ENCODE measurements at regions not wholly inside any gene's neighbourhood (a gene's known extent, or its start where the extent isn't known, plus 50 kb on each side); places are given as distances from the start of the nearest gene placed in this dataset.
A peak's percentile ranks its signal among the peaks of the same experiment; 100 is the strongest.

GRCh38 chr20:24804481-24805206 is 144.4 kb upstream of the CST7 start:
- H3K4me3 ChIP-seq: no peak overlapping the region
- no peaks in the 10 kb centered on the region for H3K4me1 ChIP-seq
- 79 to 86% (median 82%) methylated on average over 16 of the region's 16 CpGs for WGBS, 3 donors
- intact Hi-C loops (cut with DNase I): no loop called here
- ATAC-seq: no peak
- H3K27me3 ChIP-seq (ENCODE audit: insufficient read depth in 3 of 3, low read length in 2 of 3): peaks cover 0 to 3% (median 2%) of the 10 kb centered on the region in 3 donors
- H3K27ac ChIP-seq: no peak overlapping the region
- H3K36me3 ChIP-seq (ENCODE audit: insufficient read depth in 1 of 2, low read depth in 1 of 2): no peaks in the 10 kb centered on the region
- no peak for TF ChIP-seq CTCF (IDR thresholded peaks at IDR 0.05)
- DNase-seq: peak in 1 of 2 donors; percentile 19
- H3K9me3 ChIP-seq: no peaks in the 10 kb centered on the region

GRCh38 chr20:24805456-24806238 is 143.4 kb upstream of the CST7 start:
- Histone ChIP-seq H3K36me3 (ENCODE audit: insufficient read depth in 1 of 2, low read depth in 1 of 2) (no peaks in the 10 kb centered on the region), H3K9me3 (no peaks in the 10 kb centered on the region), H3K27ac (no peak overlapping the region), H3K4me3 (no peak overlapping the region), H3K4me1 (no peaks in the 10 kb centered on the region), H3K27me3 (ENCODE audit: insufficient read depth in 3 of 3, low read length in 2 of 3) (peaks cover 0 to 4% (median 0%) of the 10 kb centered on the region in 3 donors)
- no peak for TF ChIP-seq CTCF (IDR thresholded peaks at IDR 0.05)
- WGBS, 3 donors: 83 to 89% (median 83%) methylated on average over 11 of the region's 11 CpGs
- DNase-seq: peak in 1 of 2 donors; percentile 19
- intact Hi-C loops (cut with DNase I): no loop called here
- ATAC-seq: no peak

DNA sequence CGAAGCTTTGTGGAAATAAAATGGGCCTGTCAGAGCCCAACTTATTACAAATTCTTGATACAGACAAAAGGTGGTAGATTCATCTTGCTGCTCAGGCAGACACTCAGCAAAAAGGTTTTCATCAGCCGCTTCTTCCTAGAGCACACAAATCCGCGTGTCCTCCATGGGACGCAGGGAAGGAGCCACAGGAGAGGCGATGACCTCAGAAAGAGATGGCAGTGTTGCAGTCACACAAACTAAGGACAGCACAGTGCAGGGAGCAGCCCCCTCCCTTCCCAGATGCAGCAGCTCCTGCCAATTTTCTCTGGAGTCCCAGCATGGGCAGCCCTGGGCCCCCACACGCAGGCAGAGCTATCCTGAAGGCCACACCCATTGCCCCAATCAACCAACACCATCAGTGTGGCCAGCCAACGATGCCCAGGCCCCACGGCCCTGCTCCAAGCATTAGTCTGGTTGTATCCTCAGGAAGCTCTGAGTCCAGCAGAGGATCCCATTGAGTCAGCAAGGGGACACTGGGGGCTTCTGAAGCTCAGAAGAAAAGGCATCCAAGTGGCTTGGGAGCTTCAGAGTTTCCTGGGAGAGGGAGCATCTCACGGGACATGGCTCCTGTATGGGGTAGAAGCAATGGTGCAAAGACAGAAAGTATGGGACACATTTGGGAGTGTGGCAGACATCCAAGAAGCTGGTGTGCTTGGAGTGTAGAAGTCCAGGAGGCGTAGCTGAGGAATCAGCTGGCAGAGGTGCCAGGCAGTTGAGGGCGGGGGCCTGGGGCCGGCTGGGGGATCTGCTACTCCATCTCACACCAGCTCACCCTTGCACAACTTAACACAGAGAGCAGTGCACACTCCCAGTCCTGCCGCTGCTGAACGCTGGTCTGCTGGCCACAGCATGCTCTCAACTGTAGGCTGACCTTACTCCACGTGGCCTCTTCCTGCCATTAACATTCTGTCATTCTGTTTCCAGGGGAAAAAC is 142.1 kb upstream of the CST7 start:
- Histone ChIP-seq H3K36me3 (ENCODE audit: insufficient read depth in 1 of 2, low read depth in 1 of 2) (no peaks in the 10 kb centered on the region), H3K4me1 (no peaks in the 10 kb centered on the region), H3K27ac (no peak overlapping the region), H3K9me3 (no peaks in the 10 kb centered on the region), H3K4me3 (no peak overlapping the region), H3K27me3 (ENCODE audit: insufficient read depth in 3 of 3, low read length in 2 of 3) (peaks cover 0 to 6% (median 0%) of the 10 kb centered on the region in 3 donors)
- TF ChIP-seq CTCF (IDR thresholded peaks at IDR 0.05): no peak
- DNase-seq: peak in 1 of 2 donors; percentile 32
- intact Hi-C loops (cut with DNase I): no loop called here
- 50 to 62% (median 56%) methylated on average over 16 of the region's 16 CpGs for WGBS, 3 donors
- no peak for ATAC-seq

GRCh38 chr20:24808616-24809015 is 140.5 kb upstream of the CST7 start:
- 85 to 87% (median 86%) methylated on average over 10 of the region's 10 CpGs for WGBS, 3 donors
- TF ChIP-seq CTCF (IDR thresholded peaks at IDR 0.05): no peak
- H3K36me3 ChIP-seq (ENCODE audit: insufficient read depth in 1 of 2, low read depth in 1 of 2): no peaks in the 10 kb centered on the region
- H3K4me3 ChIP-seq: no peak overlapping the region
- ATAC-seq: no peak
- no peaks in the 10 kb centered on the region for H3K9me3 ChIP-seq
- DNase-seq: peak in 1 of 2 donors; percentile 30
- intact Hi-C loops (cut with DNase I): no loop called here
- peaks cover 0 to 6% (median 0%) of the 10 kb centered on the region in 3 donors for H3K27me3 ChIP-seq (ENCODE audit: insufficient read depth in 3 of 3, low read length in 2 of 3)
- no peak overlapping the region for H3K27ac ChIP-seq
- H3K4me1 ChIP-seq: no peaks in the 10 kb centered on the region
